K562 (cell line): ENCODE measurements at regions not wholly inside any gene's neighbourhood (a gene's known extent, or its start where the extent isn't known, plus 50 kb on each side); places are given as distances from the start of the nearest gene placed in this dataset.

ENCODE experiments used
- ASH1L ChIP-seq: fragments of 450-650 bp; IDR thresholded peaks from 2 replicates; pipeline ENCODE4 v1.6.1; 2018; ENCODE audit warnings: borderline replicate concordance, mild to moderate bottlenecking, low read depth; ENCODE audit not compliant: partially characterized antibody
- ATF2 ChIP-seq: sonication (generic); formaldehyde crosslinking; IDR thresholded peaks from 2 replicates; pipeline ENCODE4 v1.8.1; 2022; ENCODE audit warnings: missing genetic modification reagents
- BRCA1 ChIP-seq, 2 experiments: fragments of 450-650 bp in 1 of 2; sonication (generic) in 1 of 2; formaldehyde crosslinking in 1 of 2; IDR thresholded peaks; 2 replicates each; pipeline versions ENCODE4 v1.5.0 to v1.6.1; 2017 to 2020; ENCODE audit warnings: mild to moderate bottlenecking in 1 of 2, missing genetic modification reagents in 1 of 2
- CBX2 ChIP-seq: fragments of 200-600 bp; sonication (generic); IDR thresholded peaks from one replicate; pipeline ENCODE4 v1.6.1; 2012; ENCODE audit warnings: mild to moderate bottlenecking, low read length, inconsistent platforms; ENCODE audit not compliant: insufficient read depth, poor library complexity, severe bottlenecking
- CHAMP1 ChIP-seq: fragments of 450-650 bp; IDR thresholded peaks from 2 replicates; pipeline ENCODE4 v1.6.1; 2016; ENCODE audit warnings: mild to moderate bottlenecking
- NEUROD1 ChIP-seq: fragments of 150-350 bp; IDR thresholded peaks from 2 replicates; pipeline ENCODE4 v1.6.1; 2014; ENCODE audit warnings: borderline replicate concordance, low read length, low read depth; ENCODE audit not compliant: partially characterized antibody
- SMC3 ChIP-seq: conservative IDR thresholded peaks from 2 replicates; pipeline ENCODE4 v1.6.1; 2011; ENCODE audit warnings: low read depth, low read length, improper control_type of control experiment; ENCODE audit not compliant: insufficient read depth
- STAG1 ChIP-seq: sonication (generic); formaldehyde crosslinking; IDR thresholded peaks from 2 replicates; pipeline ENCODE4 v1.5.0; 2020; ENCODE audit warnings: missing genetic modification reagents, borderline replicate concordance
- ZNF140 ChIP-seq: fragments of 250-450 bp; sonication (Bioruptor Pico); IDR thresholded peaks from 2 replicates; pipeline ENCODE4 v1.8.0; 2021; ENCODE audit warnings: moderate library complexity, mild to moderate bottlenecking, inconsistent platforms
- ZNF318 ChIP-seq, 2 experiments: fragments of 450-650 bp; IDR thresholded peaks; 2 replicates each; pipeline ENCODE4 v1.6.1; 2016; ENCODE audit warnings: mild to moderate bottlenecking in 2 of 2, borderline replicate concordance in 1 of 2, low read depth in 1 of 2, moderate library complexity in 1 of 2
- ZNF57 ChIP-seq: fragments of 450-650 bp; formaldehyde crosslinking; IDR thresholded peaks from 2 replicates; pipeline ENCODE4 v1.4.0; 2020; ENCODE audit warnings: mild to moderate bottlenecking, moderate library complexity
- ZNF583 ChIP-seq: fragments of 250-450 bp; sonication (Bioruptor Pico); IDR thresholded peaks from 2 replicates; pipeline ENCODE4 v1.4.0; 2020
- ZNF695 ChIP-seq: fragments of 450-650 bp; formaldehyde crosslinking; IDR thresholded peaks from 2 replicates; pipeline ENCODE4 v1.4.0; 2020; ENCODE audit warnings: mild to moderate bottlenecking, moderate library complexity
- ZSCAN32 ChIP-seq: fragments of 450-650 bp; formaldehyde crosslinking; IDR thresholded peaks from 2 replicates; pipeline ENCODE4 v1.4.0; 2020; ENCODE audit warnings: mild to moderate bottlenecking, moderate library complexity

GRCh38 chr5:50929174-50929573 lies 262.7 kb downstream of the PARP8 start (continued):
- TF ChIP-seq NEUROD1: no peak
- TF ChIP-seq CBX2: no peak
- peak in 1 of 2 experiments; percentile 67; a peak in 1 of 4 replicates for TF ChIP-seq ZNF318 (IDR thresholded peaks at IDR 0.05; ENCODE audit: borderline replicate concordance in 1 of 2, low read depth in 1 of 2)
- peak; percentile 90 for TF ChIP-seq ZSCAN32 (CRISPR knock-in tag)
- no peak for TF ChIP-seq STAG1 (CRISPR knock-in tag)
- TF ChIP-seq ZNF695 (CRISPR knock-in tag): no peak
- no peak for TF ChIP-seq CHAMP1
- no peak for TF ChIP-seq ASH1L
- TF ChIP-seq ZNF583 (CRISPR knock-in tag): no peak
- TF ChIP-seq BRCA1 (IDR thresholded peaks at IDR 0.05): no peak
- TF ChIP-seq BRCA1 (CRISPR knock-in tag; IDR thresholded peaks at IDR 0.05): no peak
- no peak for TF ChIP-seq ATF2 (CRISPR knock-in tag)
- no peak for TF ChIP-seq ZNF140 (CRISPR knock-in tag)
- no peak for TF ChIP-seq SMC3
- TF ChIP-seq ZNF57 (CRISPR knock-in tag): no peak
